Heart left ventricle (tissue), 13 donors: ENCODE measurements at regions not wholly inside any gene's neighbourhood (a gene's known extent, or its start where the extent isn't known, plus 50 kb on each side); places are given as distances from the start of the nearest gene placed in this dataset.

Experiments used
- CTCF ChIP-seq, 12 donors: fragments of 200-600 bp; sonication (generic) in 4 of 12; IDR thresholded peaks; one replicate each; pipeline versions ENCODE4 v1.5.0 to v1.8.0; 2018 to 2022; ENCODE audit warnings: antibody characterized with exemption in 12 of 12, mild to moderate bottlenecking in 5 of 12
- POLR2A ChIP-seq, 2 donors: fragments of 450-650 bp; IDR thresholded peaks; one replicate each; pipeline ENCODE4 v1.6.1; 2017; ENCODE audit warnings: antibody characterized with exemption in 2 of 2, mild to moderate bottlenecking in 2 of 2, moderate library complexity in 2 of 2
- donor health status: ischemic (EF 13 %, LVEDD 7.1; RV severe dilation, severe dysfunction).
- donor health status: DM: no; HTN: yes; CAD: no.
- donor health status: DM: no; HTN: no; CAD: no.
- donor health status: ischemic (EF 25% LVEDD 6.9; RV normal size, moderate dysfunction).
- donor health status: ischemic (EF 25% LVEDD 5.7; RV mildly dilated, moderate dysfunction).
- donor health status: ischemic (EF 35%, LVEDD 5.7; RV mildly dilated, moderate dysfunction).
- donor health status: nonischemic (EF 11% LVEDD 7.7; RV severe dilation, severe dysfunction).
- donor health status: DM: yes; HTN: yes; CAD: no.
- donor health status: PGD.
- donor health status: ischemic (EF 29% LVEDD 5.4; RV normal size, mild dysfunction).
- donor health status: nonischemic (EF 23%, LVEDD 6.1; RV moderate dilation, normal function).

DNA sequence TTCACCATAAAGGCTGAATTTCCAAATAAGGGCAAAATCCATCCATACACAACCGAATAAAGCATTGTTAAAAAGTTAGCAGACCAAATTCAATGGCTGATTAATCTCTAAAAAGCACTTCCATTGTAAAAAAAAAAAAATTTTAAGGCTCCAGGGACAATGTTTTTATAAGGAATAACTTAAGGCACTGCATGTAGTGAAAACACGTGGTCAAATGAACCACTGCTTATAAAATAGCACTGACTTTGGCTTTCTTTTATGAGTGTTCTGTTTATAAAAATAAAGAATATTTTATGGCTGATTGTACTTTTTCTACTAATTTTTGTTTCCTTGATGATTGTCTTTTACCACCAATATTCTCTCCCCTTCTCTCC lies 409.3 kb upstream of the KCNH7 start:
- TF ChIP-seq CTCF (IDR thresholded peaks at IDR 0.05) (no peak), POLR2A (IDR thresholded peaks at IDR 0.05) (no peak)
